ENCODE measurements at regions not wholly inside any gene's neighbourhood (a gene's known extent, or its start where the extent isn't known, plus 50 kb on each side); places are given as distances from the start of the nearest gene placed in this dataset.

DNA sequence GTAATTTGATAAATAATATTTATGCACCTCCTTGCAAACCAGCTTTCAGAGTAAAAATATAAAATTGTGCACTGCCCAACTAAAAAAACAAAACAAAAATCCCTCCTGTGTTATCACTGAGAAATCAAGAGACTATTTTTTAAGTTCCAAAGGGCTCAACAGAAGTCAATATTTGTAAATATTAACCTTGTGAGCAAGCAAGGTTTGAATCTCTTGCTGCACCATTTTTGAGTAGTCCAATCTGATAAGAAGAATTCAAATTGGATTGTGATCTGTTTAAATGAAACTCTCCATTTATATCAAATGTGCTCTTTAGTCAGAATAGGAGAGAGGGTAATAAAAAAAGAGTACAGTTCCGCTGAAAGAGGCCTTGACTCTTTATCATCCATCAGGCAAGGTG, 520.2 kb downstream of the RAB28 start:
- H3K79me2 ChIP-seq (ENCODE audit: insufficient read depth, low read length): no peaks in the 10 kb centered on the region
- no peak overlapping the region for H3K27ac ChIP-seq (ENCODE audit: low read depth, low read length)
- H3K9me2 ChIP-seq (ENCODE audit: insufficient read depth): no peaks in the 10 kb centered on the region
- no peaks in the 10 kb centered on the region for H3K27me3 ChIP-seq (ENCODE audit: insufficient read depth, low read length)
- no TSS peak for BruUV-seq (replicated peaks)
- DNase-seq (ENCODE audit: low read depth, low spot score): no peak
- no peaks in the 10 kb centered on the region; the same call in 1 of the 2 replicates for H4K20me1 ChIP-seq (ENCODE audit: insufficient read depth)
- H3K9me3 ChIP-seq (ENCODE audit: control insufficient read depth in 1 of 2, insufficient read depth in 1 of 2, low read depth in 1 of 2, low read length in 2 of 2): no peaks in the 10 kb centered on the region
- no peak overlapping the region for H3K9ac ChIP-seq (ENCODE audit: low read length)
- no peak overlapping the region for H3K4me3 ChIP-seq (replicated peaks in 1 of 2; ENCODE audit: low read depth in 1 of 2, low read length in 2 of 2)
- TF ChIP-seq ATF3 (IDR thresholded peaks at IDR 0.05) (no peak), POLR2AphosphoS5 (IDR thresholded peaks at IDR 0.05; ENCODE audit: low read depth, low read length) (no peak), CEBPB (IDR thresholded peaks at IDR 0.05; ENCODE audit: low read depth) (no peak), ZFX (IDR thresholded peaks at IDR 0.05) (no peak), SIN3A (IDR thresholded peaks at IDR 0.05; ENCODE audit: low read depth) (no peak), EGR1 (IDR thresholded peaks at IDR 0.05; ENCODE audit: low read depth) (no peak), JUND (IDR thresholded peaks at IDR 0.05) (no peak), ELF1 (IDR thresholded peaks at IDR 0.05; ENCODE audit: borderline replicate concordance, low read depth) (no peak), FOSL1 (IDR thresholded peaks at IDR 0.05; ENCODE audit: low read depth) (no peak), SRF (IDR thresholded peaks at IDR 0.05; ENCODE audit: low read depth) (no peak), SP1 (IDR thresholded peaks at IDR 0.05; ENCODE audit: low read depth) (no peak), RAD21 (IDR thresholded peaks at IDR 0.05; ENCODE audit: low read depth) (no peak), MAX (IDR thresholded peaks at IDR 0.05) (no peak)
- TF ChIP-seq, protein P1, sequence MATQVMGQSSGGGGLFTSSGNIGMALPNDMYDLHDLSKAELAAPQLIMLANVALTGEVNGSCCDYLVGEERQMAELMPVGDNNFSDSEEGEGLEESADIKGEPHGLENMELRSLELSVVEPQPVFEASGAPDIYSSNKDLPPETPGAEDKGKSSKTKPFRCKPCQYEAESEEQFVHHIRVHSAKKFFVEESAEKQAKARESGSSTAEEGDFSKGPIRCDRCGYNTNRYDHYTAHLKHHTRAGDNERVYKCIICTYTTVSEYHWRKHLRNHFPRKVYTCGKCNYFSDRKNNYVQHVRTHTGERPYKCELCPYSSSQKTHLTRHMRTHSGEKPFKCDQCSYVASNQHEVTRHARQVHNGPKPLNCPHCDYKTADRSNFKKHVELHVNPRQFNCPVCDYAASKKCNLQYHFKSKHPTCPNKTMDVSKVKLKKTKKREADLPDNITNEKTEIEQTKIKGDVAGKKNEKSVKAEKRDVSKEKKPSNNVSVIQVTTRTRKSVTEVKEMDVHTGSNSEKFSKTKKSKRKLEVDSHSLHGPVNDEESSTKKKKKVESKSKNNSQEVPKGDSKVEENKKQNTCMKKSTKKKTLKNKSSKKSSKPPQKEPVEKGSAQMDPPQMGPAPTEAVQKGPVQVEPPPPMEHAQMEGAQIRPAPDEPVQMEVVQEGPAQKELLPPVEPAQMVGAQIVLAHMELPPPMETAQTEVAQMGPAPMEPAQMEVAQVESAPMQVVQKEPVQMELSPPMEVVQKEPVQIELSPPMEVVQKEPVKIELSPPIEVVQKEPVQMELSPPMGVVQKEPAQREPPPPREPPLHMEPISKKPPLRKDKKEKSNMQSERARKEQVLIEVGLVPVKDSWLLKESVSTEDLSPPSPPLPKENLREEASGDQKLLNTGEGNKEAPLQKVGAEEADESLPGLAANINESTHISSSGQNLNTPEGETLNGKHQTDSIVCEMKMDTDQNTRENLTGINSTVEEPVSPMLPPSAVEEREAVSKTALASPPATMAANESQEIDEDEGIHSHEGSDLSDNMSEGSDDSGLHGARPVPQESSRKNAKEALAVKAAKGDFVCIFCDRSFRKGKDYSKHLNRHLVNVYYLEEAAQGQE (IDR thresholded peaks at IDR 0.05; ENCODE audit: low read depth): no peak
- TF ChIP-seq, protein P2, sequence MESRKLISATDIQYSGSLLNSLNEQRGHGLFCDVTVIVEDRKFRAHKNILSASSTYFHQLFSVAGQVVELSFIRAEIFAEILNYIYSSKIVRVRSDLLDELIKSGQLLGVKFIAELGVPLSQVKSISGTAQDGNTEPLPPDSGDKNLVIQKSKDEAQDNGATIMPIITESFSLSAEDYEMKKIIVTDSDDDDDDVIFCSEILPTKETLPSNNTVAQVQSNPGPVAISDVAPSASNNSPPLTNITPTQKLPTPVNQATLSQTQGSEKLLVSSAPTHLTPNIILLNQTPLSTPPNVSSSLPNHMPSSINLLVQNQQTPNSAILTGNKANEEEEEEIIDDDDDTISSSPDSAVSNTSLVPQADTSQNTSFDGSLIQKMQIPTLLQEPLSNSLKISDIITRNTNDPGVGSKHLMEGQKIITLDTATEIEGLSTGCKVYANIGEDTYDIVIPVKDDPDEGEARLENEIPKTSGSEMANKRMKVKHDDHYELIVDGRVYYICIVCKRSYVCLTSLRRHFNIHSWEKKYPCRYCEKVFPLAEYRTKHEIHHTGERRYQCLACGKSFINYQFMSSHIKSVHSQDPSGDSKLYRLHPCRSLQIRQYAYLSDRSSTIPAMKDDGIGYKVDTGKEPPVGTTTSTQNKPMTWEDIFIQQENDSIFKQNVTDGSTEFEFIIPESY (IDR thresholded peaks at IDR 0.05; ENCODE audit: extremely low read depth, insufficient replicate concordance, low read length): no peak
- TF ChIP-seq, protein P3, sequence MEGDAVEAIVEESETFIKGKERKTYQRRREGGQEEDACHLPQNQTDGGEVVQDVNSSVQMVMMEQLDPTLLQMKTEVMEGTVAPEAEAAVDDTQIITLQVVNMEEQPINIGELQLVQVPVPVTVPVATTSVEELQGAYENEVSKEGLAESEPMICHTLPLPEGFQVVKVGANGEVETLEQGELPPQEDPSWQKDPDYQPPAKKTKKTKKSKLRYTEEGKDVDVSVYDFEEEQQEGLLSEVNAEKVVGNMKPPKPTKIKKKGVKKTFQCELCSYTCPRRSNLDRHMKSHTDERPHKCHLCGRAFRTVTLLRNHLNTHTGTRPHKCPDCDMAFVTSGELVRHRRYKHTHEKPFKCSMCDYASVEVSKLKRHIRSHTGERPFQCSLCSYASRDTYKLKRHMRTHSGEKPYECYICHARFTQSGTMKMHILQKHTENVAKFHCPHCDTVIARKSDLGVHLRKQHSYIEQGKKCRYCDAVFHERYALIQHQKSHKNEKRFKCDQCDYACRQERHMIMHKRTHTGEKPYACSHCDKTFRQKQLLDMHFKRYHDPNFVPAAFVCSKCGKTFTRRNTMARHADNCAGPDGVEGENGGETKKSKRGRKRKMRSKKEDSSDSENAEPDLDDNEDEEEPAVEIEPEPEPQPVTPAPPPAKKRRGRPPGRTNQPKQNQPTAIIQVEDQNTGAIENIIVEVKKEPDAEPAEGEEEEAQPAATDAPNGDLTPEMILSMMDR (IDR thresholded peaks at IDR 0.05 in 2 of 3, conservative IDR thresholded peaks at IDR 0.05 in 1 of 3; ENCODE audit: borderline replicate concordance in 1 of 3, insufficient read depth in 1 of 3, low read depth in 2 of 3, low read length in 2 of 3): no peak
- no peaks in the 10 kb centered on the region for H3K36me3 ChIP-seq (ENCODE audit: control insufficient read depth in 1 of 2, insufficient read depth in 2 of 2, low read length in 2 of 2)
- ATAC-seq: no peak
- H3K4me2 ChIP-seq (ENCODE audit: low read length): no peak overlapping the region
- ChIA-PET POLR2A (no interaction called here), CTCF (no interaction called here), RAD21 (ENCODE audit: low non-redundant PET in 1 of 2, low total read pairs in 2 of 2, uncharacterized antibody in 2 of 2, unreplicated experiment in 2 of 2) (no interaction called here)
- H2AFZ ChIP-seq (ENCODE audit: low read depth, low read length, poor library complexity, severe bottlenecking): no peak overlapping the region
- H3K4me1 ChIP-seq (ENCODE audit: control insufficient read depth in 1 of 2, insufficient read depth in 2 of 2, low read length in 2 of 2): no peaks in the 10 kb centered on the region
- intact Hi-C loops (cut with micrococcal nuclease): no loop called here
